ENCODE measurements at regions not wholly inside any gene's neighbourhood (a gene's known extent, or its start where the extent isn't known, plus 50 kb on each side); places are given as distances from the start of the nearest gene placed in this dataset.

GRCh38 chr22:22767876-22768602, 119.6 kb upstream of the IGLL5 start:
- no peaks in the 10 kb centered on the region for H3K27me3 ChIP-seq (ENCODE audit: insufficient read depth, low read depth, low read length)

DNA sequence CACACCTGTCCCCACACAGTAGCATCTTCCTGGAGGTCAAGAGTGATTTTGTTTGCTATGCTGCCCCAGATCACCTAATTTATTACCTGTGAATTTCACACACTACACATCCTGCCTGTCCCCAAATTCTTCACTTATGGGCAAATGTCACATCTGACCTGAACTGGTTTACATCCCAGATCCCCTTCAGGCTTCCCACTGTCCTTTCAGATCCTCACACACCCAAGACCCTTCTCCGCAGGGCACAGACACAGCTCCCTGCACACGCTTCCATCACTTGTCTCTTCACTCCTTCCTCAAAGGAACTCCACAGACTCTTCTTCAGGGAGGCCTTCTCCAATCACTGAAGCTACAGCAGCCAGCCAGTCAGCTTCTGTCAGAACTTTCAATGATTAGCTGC, 118.7 kb upstream of the IGLL5 start:
- Histone ChIP-seq H3F3A (ENCODE audit: insufficient read depth, low read length, poor library complexity, severe bottlenecking) (no peaks in the 10 kb centered on the region), H3K79me2 (replicated peaks; ENCODE audit: insufficient read depth, low read length) (no peaks in the 10 kb centered on the region), H2AFZ (ENCODE audit: low read depth, low read length) (no peak overlapping the region), H3K9me2 (ENCODE audit: insufficient read depth, low read length) (no peaks in the 10 kb centered on the region), H3K27ac (ENCODE audit: low read length) (no peak overlapping the region), H3K27me3 (ENCODE audit: insufficient read depth, low read depth, low read length) (no peaks in the 10 kb centered on the region), H3K4me3 (ENCODE audit: low read length) (no peak overlapping the region), H3K9ac (ENCODE audit: low read length) (no peak overlapping the region), H3K4me2 (ENCODE audit: low read length) (no peak overlapping the region), H4K20me1 (ENCODE audit: insufficient read depth) (no peaks in the 10 kb centered on the region), H3K36me3 (ENCODE audit: insufficient read depth, low read length) (no peaks in the 10 kb centered on the region), H3K9me3 (ENCODE audit: low read length) (no peaks in the 10 kb centered on the region)
- TF ChIP-seq POLR2AphosphoS5 (IDR thresholded peaks at IDR 0.05), result no peak
- TF ChIP-seq SMC3 (conservative IDR thresholded peaks at IDR 0.05; ENCODE audit: poor library complexity), result no peak
- no peak for TF ChIP-seq REST (IDR thresholded peaks at IDR 0.05; ENCODE audit: borderline replicate concordance)
- no peak for TF ChIP-seq TAF1 (IDR thresholded peaks at IDR 0.05; ENCODE audit: low read depth)
- TF ChIP-seq, protein P1, sequence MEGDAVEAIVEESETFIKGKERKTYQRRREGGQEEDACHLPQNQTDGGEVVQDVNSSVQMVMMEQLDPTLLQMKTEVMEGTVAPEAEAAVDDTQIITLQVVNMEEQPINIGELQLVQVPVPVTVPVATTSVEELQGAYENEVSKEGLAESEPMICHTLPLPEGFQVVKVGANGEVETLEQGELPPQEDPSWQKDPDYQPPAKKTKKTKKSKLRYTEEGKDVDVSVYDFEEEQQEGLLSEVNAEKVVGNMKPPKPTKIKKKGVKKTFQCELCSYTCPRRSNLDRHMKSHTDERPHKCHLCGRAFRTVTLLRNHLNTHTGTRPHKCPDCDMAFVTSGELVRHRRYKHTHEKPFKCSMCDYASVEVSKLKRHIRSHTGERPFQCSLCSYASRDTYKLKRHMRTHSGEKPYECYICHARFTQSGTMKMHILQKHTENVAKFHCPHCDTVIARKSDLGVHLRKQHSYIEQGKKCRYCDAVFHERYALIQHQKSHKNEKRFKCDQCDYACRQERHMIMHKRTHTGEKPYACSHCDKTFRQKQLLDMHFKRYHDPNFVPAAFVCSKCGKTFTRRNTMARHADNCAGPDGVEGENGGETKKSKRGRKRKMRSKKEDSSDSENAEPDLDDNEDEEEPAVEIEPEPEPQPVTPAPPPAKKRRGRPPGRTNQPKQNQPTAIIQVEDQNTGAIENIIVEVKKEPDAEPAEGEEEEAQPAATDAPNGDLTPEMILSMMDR (IDR thresholded peaks at IDR 0.05; ENCODE audit: poor library complexity, severe bottlenecking), result no peak
- no peak for TF ChIP-seq RAD21 (conservative IDR thresholded peaks at IDR 0.05)
- TF ChIP-seq MXI1 (conservative IDR thresholded peaks at IDR 0.05; ENCODE audit: poor library complexity, severe bottlenecking), result no peak
- TF ChIP-seq EP300 (conservative IDR thresholded peaks at IDR 0.05; ENCODE audit: poor library complexity, severe bottlenecking), result no peak
- no peak for TF ChIP-seq EZH2 (IDR thresholded peaks at IDR 0.05; ENCODE audit: borderline replicate concordance, insufficient read depth, low read length, poor library complexity, severe bottlenecking)

More at GRCh38 chr22:22767876-22768602, 119.6 kb upstream of the IGLL5 start:
- H3K36me3 ChIP-seq (ENCODE audit: insufficient read depth, low read length), result no peaks in the 10 kb centered on the region
- no peak overlapping the region for H2AFZ ChIP-seq (ENCODE audit: low read depth, low read length)
- H3K9me2 ChIP-seq (ENCODE audit: insufficient read depth, low read length), result no peaks in the 10 kb centered on the region
- H3K4me3 ChIP-seq (ENCODE audit: low read length), result no peak overlapping the region
- no peaks in the 10 kb centered on the region for H3K79me2 ChIP-seq (replicated peaks; ENCODE audit: insufficient read depth, low read length)
- no peaks in the 10 kb centered on the region for H3K9me3 ChIP-seq (ENCODE audit: low read length)
- no peak overlapping the region for H3K27ac ChIP-seq (ENCODE audit: low read length)
- no peaks in the 10 kb centered on the region for H3F3A ChIP-seq (ENCODE audit: insufficient read depth, low read length, poor library complexity, severe bottlenecking)
- H4K20me1 ChIP-seq (ENCODE audit: insufficient read depth), result no peaks in the 10 kb centered on the region
- H3K9ac ChIP-seq (ENCODE audit: low read length), result no peak overlapping the region
- no peak overlapping the region for H3K4me2 ChIP-seq (ENCODE audit: low read length)
- TF ChIP-seq EZH2 (IDR thresholded peaks at IDR 0.05; ENCODE audit: borderline replicate concordance, insufficient read depth, low read length, poor library complexity, severe bottlenecking), result no peak
- no peak for TF ChIP-seq TAF1 (IDR thresholded peaks at IDR 0.05; ENCODE audit: low read depth)
- TF ChIP-seq POLR2AphosphoS5 (IDR thresholded peaks at IDR 0.05), result no peak
- no peak for TF ChIP-seq REST (IDR thresholded peaks at IDR 0.05; ENCODE audit: borderline replicate concordance)
- no peak for TF ChIP-seq RAD21 (conservative IDR thresholded peaks at IDR 0.05)

Measured in neural cell (in vitro differentiated cells).